HFF-Myc (cell line): ENCODE measurements at regions not wholly inside any gene's neighbourhood (a gene's known extent, or its start where the extent isn't known, plus 50 kb on each side); places are given as distances from the start of the nearest gene placed in this dataset.

Source experiments
- DNase-seq: peaks from one replicate; pipeline ENCODE4 v3.0.0-alpha.2; 2011; ENCODE audit warnings: low read depth; ENCODE audit errors: extremely low read depth
- H3K4me3 ChIP-seq: replicated peaks from 2 replicates; pipeline ENCODE4 v1.5.1; 2011; ENCODE audit warnings: low read depth, mild to moderate bottlenecking, control low read depth, low read length
- CTCF ChIP-seq: IDR thresholded peaks from 2 replicates; pipeline ENCODE4 v1.5.1; 2012; ENCODE audit warnings: mild to moderate bottlenecking, low read depth, low read length, control low read depth; ENCODE audit errors: missing control alignments

- no peak for DNase-seq
- no peak for TF ChIP-seq CTCF
- no peak overlapping the region for H3K4me3 ChIP-seq
These were observed 273.2 kb downstream of the MTX2 start for GRCh38 chr2:176542476-176542875.

- H3K4me3 ChIP-seq = no peak overlapping the region
- DNase-seq = no peak
- no peak for TF ChIP-seq CTCF
These were observed 275.3 kb downstream of the MTX2 start for GRCh38 chr2:176544557-176544956.

- no peak for TF ChIP-seq CTCF
- DNase-seq = no peak
- H3K4me3 ChIP-seq = no peak overlapping the region
These were observed 276.0 kb downstream of the MTX2 start for GRCh38 chr2:176544991-176545956.

GRCh38 chr2:176546550-176546949 lies 277.3 kb downstream of the MTX2 start:
- no peak for DNase-seq
- TF ChIP-seq CTCF = no peak
- no peak overlapping the region for H3K4me3 ChIP-seq

- H3K4me3 ChIP-seq = no peak overlapping the region
- DNase-seq = no peak
- no peak for TF ChIP-seq CTCF
These were observed 283.4 kb downstream of the MTX2 start for GRCh38 chr2:176552501-176553135.

GRCh38 chr2:176553685-176554100 lies 284.5 kb downstream of the MTX2 start:
- TF ChIP-seq CTCF = no peak
- peak overlapping the region; percentile 33 for H3K4me3 ChIP-seq
- no peak for DNase-seq
